ENCODE measurements at regions not wholly inside any gene's neighbourhood (a gene's known extent, or its start where the extent isn't known, plus 50 kb on each side); places are given as distances from the start of the nearest gene placed in this dataset.

- intact Hi-C loops (cut with DNase I, micrococcal nuclease) = no loop called here
- DNase-seq = peak; percentile 56 to 70
- peak; percentile 99 for ATAC-seq
Measured at GRCh38 chr4:38424151-38424871, 239.7 kb upstream of the KLF3 start.

- ATAC-seq (no peak), DNase-seq (no peak)
- intact Hi-C loops (cut with DNase I, micrococcal nuclease) = no loop called here
Measured at GRCh38 chr4:38426532-38426931, 237.5 kb upstream of the KLF3 start.

- intact Hi-C loops (cut with DNase I, micrococcal nuclease) = no loop called here
- ATAC-seq (no peak), DNase-seq (no peak)
Measured at GRCh38 chr4:38430841-38431240, 233.2 kb upstream of the KLF3 start.

- ATAC-seq (no peak), DNase-seq (no peak)
- intact Hi-C loops (cut with DNase I, micrococcal nuclease) = no loop called here
Measured at GRCh38 chr4:38442073-38442788, 221.8 kb upstream of the KLF3 start.

GRCh38 chr4:38449506-38450174 is 214.4 kb upstream of the KLF3 start:
- DNase-seq (peak in 1 of 2 donors; percentile 41), ATAC-seq (peak; percentile 46)
- intact Hi-C loops (cut with DNase I, micrococcal nuclease) = no loop called here

- no peak for DNase-seq
- ATAC-seq = no peak
- intact Hi-C loops (cut with DNase I, micrococcal nuclease) = no loop called here
Measured at GRCh38 chr4:38452009-38452408, 212.0 kb upstream of the KLF3 start.

- DNase-seq (no peak), ATAC-seq (no peak)
- intact Hi-C loops (cut with DNase I, micrococcal nuclease) = no loop called here
Measured at GRCh38 chr4:38452542-38452941, 211.5 kb upstream of the KLF3 start.

- DNase-seq = no peak
- intact Hi-C loops (cut with DNase I, micrococcal nuclease) = no loop called here
- no peak for ATAC-seq
Measured at GRCh38 chr4:38453253-38453881, 210.6 kb upstream of the KLF3 start.

GRCh38 chr4:38454284-38454683 is 209.7 kb upstream of the KLF3 start:
- DNase-seq = no peak
- no peak for ATAC-seq
- intact Hi-C loops (cut with DNase I, micrococcal nuclease) = no loop called here

- intact Hi-C loops (cut with DNase I, micrococcal nuclease) = no loop called here
- DNase-seq (no peak), ATAC-seq (peak; percentile 60)
Measured at GRCh38 chr4:38455092-38455862, 208.7 kb upstream of the KLF3 start.

GRCh38 chr4:38456096-38456495 is 207.9 kb upstream of the KLF3 start:
- ATAC-seq (peak; percentile 85), DNase-seq (peak; percentile 44 to 49)
- intact Hi-C loops (cut with DNase I, micrococcal nuclease) = no loop called here

- ATAC-seq (no peak), DNase-seq (no peak)
- intact Hi-C loops (cut with DNase I, micrococcal nuclease) = no loop called here
Measured at GRCh38 chr4:38461342-38461741, 202.7 kb upstream of the KLF3 start.

GRCh38 chr4:38462367-38463055 is 201.5 kb upstream of the KLF3 start:
- peak; percentile 96 for ATAC-seq
- peak in 1 of 2 donors; percentile 54 for DNase-seq
- intact Hi-C loops (cut with DNase I, micrococcal nuclease) = no loop called here

- no peak for ATAC-seq
- no peak for DNase-seq
- intact Hi-C loops (cut with DNase I, micrococcal nuclease) = no loop called here
Measured at GRCh38 chr4:38463268-38463958, 200.6 kb upstream of the KLF3 start.

GRCh38 chr4:38464328-38464727 is 199.7 kb upstream of the KLF3 start:
- intact Hi-C loops (cut with DNase I, micrococcal nuclease) = no loop called here
- ATAC-seq (no peak), DNase-seq (no peak)

- DNase-seq = no peak
- intact Hi-C loops (cut with DNase I, micrococcal nuclease) = no loop called here
- no peak for ATAC-seq
Measured at GRCh38 chr4:38466401-38466800, 197.6 kb upstream of the KLF3 start.

GRCh38 chr4:38467296-38467695 is 196.7 kb upstream of the KLF3 start:
- no peak for DNase-seq
- ATAC-seq = no peak
- intact Hi-C loops (cut with DNase I, micrococcal nuclease) = no loop called here

GRCh38 chr4:38468339-38468866 is 195.6 kb upstream of the KLF3 start:
- ATAC-seq (no peak), DNase-seq (no peak)
- intact Hi-C loops (cut with DNase I, micrococcal nuclease) = no loop called here
